Body of pancreas (tissue), 4 donors: ENCODE measurements at regions not wholly inside any gene's neighbourhood (a gene's known extent, or its start where the extent isn't known, plus 50 kb on each side); places are given as distances from the start of the nearest gene placed in this dataset.

Source experiments
- POLR2A ChIP-seq, 3 donors: fragments of 450-650 bp; IDR thresholded peaks; one replicate each; pipeline ENCODE4 v1.6.1; 2016; ENCODE audit warnings: antibody characterized with exemption in 3 of 3, mild to moderate bottlenecking in 2 of 3
- TF ChIP-seq, protein P1 (sequence below), 7 experiments: fragments of 450-650 bp in 4 of 7; fragments of 200-600 bp in 3 of 7; sonication (generic) in 3 of 7; IDR thresholded peaks; one replicate each; pipeline ENCODE4 v1.5.1; 2016 to 2019; ENCODE audit warnings: antibody characterized with exemption in 7 of 7

DNA sequence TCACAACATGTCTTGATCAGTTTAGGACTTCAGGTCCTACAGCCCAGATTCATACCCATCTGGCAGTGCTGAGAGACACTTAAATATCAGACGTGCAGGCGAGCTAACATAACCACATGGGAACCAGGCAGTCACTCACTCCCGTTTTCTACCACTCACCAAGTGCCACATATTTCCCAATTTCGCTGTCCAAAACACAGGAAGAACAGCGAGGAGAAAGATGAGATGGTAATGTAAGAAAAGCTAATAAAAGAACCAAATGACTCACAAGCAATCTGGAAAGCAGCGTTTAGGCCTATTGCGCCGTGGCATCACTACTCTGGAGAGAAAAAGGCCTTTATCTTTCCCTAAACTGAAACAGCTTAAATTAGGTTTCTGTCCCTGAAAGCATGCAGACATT lies 647.8 kb upstream of the SLC39A10 start:
- no peak for TF ChIP-seq POLR2A (IDR thresholded peaks at IDR 0.05)
- TF ChIP-seq, protein P1, sequence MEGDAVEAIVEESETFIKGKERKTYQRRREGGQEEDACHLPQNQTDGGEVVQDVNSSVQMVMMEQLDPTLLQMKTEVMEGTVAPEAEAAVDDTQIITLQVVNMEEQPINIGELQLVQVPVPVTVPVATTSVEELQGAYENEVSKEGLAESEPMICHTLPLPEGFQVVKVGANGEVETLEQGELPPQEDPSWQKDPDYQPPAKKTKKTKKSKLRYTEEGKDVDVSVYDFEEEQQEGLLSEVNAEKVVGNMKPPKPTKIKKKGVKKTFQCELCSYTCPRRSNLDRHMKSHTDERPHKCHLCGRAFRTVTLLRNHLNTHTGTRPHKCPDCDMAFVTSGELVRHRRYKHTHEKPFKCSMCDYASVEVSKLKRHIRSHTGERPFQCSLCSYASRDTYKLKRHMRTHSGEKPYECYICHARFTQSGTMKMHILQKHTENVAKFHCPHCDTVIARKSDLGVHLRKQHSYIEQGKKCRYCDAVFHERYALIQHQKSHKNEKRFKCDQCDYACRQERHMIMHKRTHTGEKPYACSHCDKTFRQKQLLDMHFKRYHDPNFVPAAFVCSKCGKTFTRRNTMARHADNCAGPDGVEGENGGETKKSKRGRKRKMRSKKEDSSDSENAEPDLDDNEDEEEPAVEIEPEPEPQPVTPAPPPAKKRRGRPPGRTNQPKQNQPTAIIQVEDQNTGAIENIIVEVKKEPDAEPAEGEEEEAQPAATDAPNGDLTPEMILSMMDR (IDR thresholded peaks at IDR 0.05), result no peak
